ENCODE measurements at regions not wholly inside any gene's neighbourhood (a gene's known extent, or its start where the extent isn't known, plus 50 kb on each side); places are given as distances from the start of the nearest gene placed in this dataset.

GRCh38 chr3:152037297-152037696 lies 163.9 kb downstream of the SUCNR1 start:
- no peak for TF ChIP-seq CTCF (IDR thresholded peaks at IDR 0.05; ENCODE audit: low read depth, low read length)
- H3K4me3 ChIP-seq (ENCODE audit: low read depth, low read length), result no peak overlapping the region
- in situ Hi-C loops (cut with HindIII; ENCODE audit: low sequenced_read_pairs), result no loop called here
- no peak for DNase-seq (ENCODE audit: low read depth, low spot score)

GRCh38 chr3:152037953-152038352 lies 164.5 kb downstream of the SUCNR1 start:
- no peak overlapping the region for H3K4me3 ChIP-seq (ENCODE audit: low read depth, low read length)
- in situ Hi-C loops (cut with HindIII; ENCODE audit: low sequenced_read_pairs), result no loop called here
- DNase-seq (ENCODE audit: low read depth, low spot score), result no peak
- no peak for TF ChIP-seq CTCF (IDR thresholded peaks at IDR 0.05; ENCODE audit: low read depth, low read length)

GRCh38 chr3:152038490-152038889 lies 165.0 kb downstream of the SUCNR1 start:
- no peak for DNase-seq (ENCODE audit: low read depth, low spot score)
- H3K4me3 ChIP-seq (ENCODE audit: low read depth, low read length), result no peak overlapping the region
- in situ Hi-C loops (cut with HindIII; ENCODE audit: low sequenced_read_pairs), result no loop called here
- TF ChIP-seq CTCF (IDR thresholded peaks at IDR 0.05; ENCODE audit: low read depth, low read length), result no peak

- in situ Hi-C loops (cut with HindIII; ENCODE audit: low sequenced_read_pairs), result no loop called here
- no peak for TF ChIP-seq CTCF (IDR thresholded peaks at IDR 0.05; ENCODE audit: low read depth, low read length)
- DNase-seq (ENCODE audit: low read depth, low spot score), result no peak
- no peak overlapping the region for H3K4me3 ChIP-seq (ENCODE audit: low read depth, low read length)
Measured at GRCh38 chr3:152039887-152040286, 166.4 kb downstream of the SUCNR1 start.

GRCh38 chr3:152040319-152040718 lies 166.9 kb downstream of the SUCNR1 start:
- in situ Hi-C loops (cut with HindIII; ENCODE audit: low sequenced_read_pairs), result no loop called here
- TF ChIP-seq CTCF (IDR thresholded peaks at IDR 0.05; ENCODE audit: low read depth, low read length), result no peak
- H3K4me3 ChIP-seq (ENCODE audit: low read depth, low read length), result no peak overlapping the region
- no peak for DNase-seq (ENCODE audit: low read depth, low spot score)

- in situ Hi-C loops (cut with HindIII; ENCODE audit: low sequenced_read_pairs), result no loop called here
- no peak for DNase-seq (ENCODE audit: low read depth, low spot score)
- no peak for TF ChIP-seq CTCF (IDR thresholded peaks at IDR 0.05; ENCODE audit: low read depth, low read length)
- no peak overlapping the region for H3K4me3 ChIP-seq (ENCODE audit: low read depth, low read length)
Measured at GRCh38 chr3:152043620-152044019, 170.2 kb downstream of the SUCNR1 start.

GRCh38 chr3:152046280-152046679 lies 172.8 kb downstream of the SUCNR1 start:
- in situ Hi-C loops (cut with HindIII; ENCODE audit: low sequenced_read_pairs), result no loop called here
- no peak for DNase-seq (ENCODE audit: low read depth, low spot score)
- no peak for TF ChIP-seq CTCF (IDR thresholded peaks at IDR 0.05; ENCODE audit: low read depth, low read length)
- H3K4me3 ChIP-seq (ENCODE audit: low read depth, low read length), result no peak overlapping the region

Data from astrocyte of the spinal cord (primary cell).